ENCODE measurements at regions not wholly inside any gene's neighbourhood (a gene's known extent, or its start where the extent isn't known, plus 50 kb on each side); places are given as distances from the start of the nearest gene placed in this dataset.

- TF ChIP-seq CTCF (IDR thresholded peaks at IDR 0.05; ENCODE audit: poor library complexity, severe bottlenecking), result no peak
- TF ChIP-seq POLR2AphosphoS5 (IDR thresholded peaks at IDR 0.05), result no peak
These were observed 80.8 kb upstream of the COL1A2 start for GRCh38 chr7:94313926-94314325.
